ENCODE measurements at regions not wholly inside any gene's neighbourhood (a gene's known extent, or its start where the extent isn't known, plus 50 kb on each side); places are given as distances from the start of the nearest gene placed in this dataset.

DNA sequence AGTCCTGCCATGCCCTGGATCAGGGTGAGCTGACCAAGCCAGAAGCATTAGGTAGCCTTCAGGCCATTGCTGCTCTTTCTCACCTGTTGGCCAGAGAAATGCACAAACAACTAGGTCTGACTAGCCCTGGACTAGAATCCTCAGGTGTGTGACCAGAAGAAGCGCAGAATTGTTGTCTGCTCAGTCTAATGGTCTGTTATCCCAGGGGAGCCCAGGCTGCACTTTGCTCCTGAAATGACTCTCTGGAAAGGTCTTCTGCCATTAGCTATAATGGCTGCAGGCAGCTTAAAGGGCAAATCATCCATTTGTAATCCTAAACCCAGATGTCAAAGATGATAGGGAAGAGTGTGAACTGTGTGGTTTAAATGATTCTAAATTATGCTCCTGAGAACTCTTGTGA, 246.1 kb downstream of the NFKBIZ start:
- 91% methylated on average over 1 of the region's 1 CpG for WGBS
- no peaks in the 10 kb centered on the region for H3K9me3 ChIP-seq
- no peaks in the 10 kb centered on the region for H3K36me3 ChIP-seq
- no peak for DNase-seq (ENCODE audit: low spot score)
- H3K27ac ChIP-seq = no peak overlapping the region
- intact Hi-C loops (cut with DNase I) = no loop called here
- no peaks in the 10 kb centered on the region for H3K27me3 ChIP-seq (replicated peaks; ENCODE audit: insufficient read depth)
- TF ChIP-seq CTCF (IDR thresholded peaks at IDR 0.05) = no peak
- no peak for TF ChIP-seq POLR2A (IDR thresholded peaks at IDR 0.05)
- no peak for TF ChIP-seq POLR2AphosphoS5 (IDR thresholded peaks at IDR 0.05)
- no peak overlapping the region for H3K4me3 ChIP-seq
- peaks cover 3% of the 10 kb centered on the region for H3K4me1 ChIP-seq (replicated peaks)

- TF ChIP-seq POLR2A (IDR thresholded peaks at IDR 0.05) = no peak
- TF ChIP-seq POLR2AphosphoS5 (IDR thresholded peaks at IDR 0.05) = no peak
- no peak for TF ChIP-seq CTCF (IDR thresholded peaks at IDR 0.05)
- H3K27me3 ChIP-seq (replicated peaks; ENCODE audit: insufficient read depth) = no peaks in the 10 kb centered on the region
- DNase-seq (ENCODE audit: low spot score) = no peak
- WGBS = 74% methylated on average over 2 of the region's 2 CpGs
- H3K27ac ChIP-seq = no peak overlapping the region
- H3K4me1 ChIP-seq (replicated peaks) = no peaks in the 10 kb centered on the region
- no peaks in the 10 kb centered on the region for H3K9me3 ChIP-seq
- H3K36me3 ChIP-seq = no peaks in the 10 kb centered on the region
- intact Hi-C loops (cut with DNase I) = no loop called here
- H3K4me3 ChIP-seq = no peak overlapping the region
These were observed 246.8 kb downstream of the NFKBIZ start for GRCh38 chr3:102096066-102096465.

DNA sequence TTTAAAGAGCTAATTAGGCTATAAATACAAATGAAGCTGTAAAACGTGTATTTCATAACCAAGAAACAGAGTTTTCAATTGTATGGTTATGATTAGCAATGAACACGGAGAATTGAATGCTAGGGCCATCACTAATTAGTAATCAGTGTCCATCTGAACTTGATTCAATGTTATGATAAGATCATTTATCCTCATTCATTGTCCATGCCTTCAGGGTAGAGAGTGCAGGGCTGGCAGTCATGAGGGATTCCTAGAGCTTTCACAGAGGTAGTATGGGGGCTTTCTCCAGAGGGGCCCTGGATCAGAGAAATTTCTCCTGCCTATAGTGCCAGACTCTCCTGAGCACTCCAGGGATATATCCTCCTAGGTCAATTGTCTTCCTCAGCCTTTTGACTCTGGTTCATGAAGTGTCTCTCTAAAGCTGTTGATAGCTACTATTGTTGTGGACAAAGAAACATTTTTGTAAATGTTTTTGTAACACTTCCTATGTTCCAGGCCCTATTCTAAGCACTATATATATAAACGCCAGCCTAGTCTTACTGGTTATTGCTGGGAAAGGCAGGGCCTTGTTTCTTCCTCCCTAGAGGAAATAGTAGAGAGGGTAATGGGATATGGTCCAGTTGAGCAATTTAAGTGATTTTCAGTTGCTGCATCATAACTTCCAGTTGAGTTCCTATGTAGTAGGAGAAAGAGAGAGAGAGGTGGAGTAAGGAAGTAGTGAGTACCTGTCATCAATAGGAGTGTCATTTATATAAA, 249.0 kb downstream of the NFKBIZ start:
- H3K36me3 ChIP-seq = no peaks in the 10 kb centered on the region
- no peaks in the 10 kb centered on the region for H3K4me1 ChIP-seq (replicated peaks)
- H3K9me3 ChIP-seq = no peaks in the 10 kb centered on the region
- 87% methylated on average over 3 of the region's 3 CpGs for WGBS
- H3K27me3 ChIP-seq (replicated peaks; ENCODE audit: insufficient read depth) = no peaks in the 10 kb centered on the region
- DNase-seq (ENCODE audit: low spot score) = no peak
- TF ChIP-seq POLR2A (IDR thresholded peaks at IDR 0.05) (no peak), POLR2AphosphoS5 (IDR thresholded peaks at IDR 0.05) (no peak), CTCF (IDR thresholded peaks at IDR 0.05) (no peak)
- H3K4me3 ChIP-seq = no peak overlapping the region
- H3K27ac ChIP-seq = no peak overlapping the region
- intact Hi-C loops (cut with DNase I) = no loop called here

DNA sequence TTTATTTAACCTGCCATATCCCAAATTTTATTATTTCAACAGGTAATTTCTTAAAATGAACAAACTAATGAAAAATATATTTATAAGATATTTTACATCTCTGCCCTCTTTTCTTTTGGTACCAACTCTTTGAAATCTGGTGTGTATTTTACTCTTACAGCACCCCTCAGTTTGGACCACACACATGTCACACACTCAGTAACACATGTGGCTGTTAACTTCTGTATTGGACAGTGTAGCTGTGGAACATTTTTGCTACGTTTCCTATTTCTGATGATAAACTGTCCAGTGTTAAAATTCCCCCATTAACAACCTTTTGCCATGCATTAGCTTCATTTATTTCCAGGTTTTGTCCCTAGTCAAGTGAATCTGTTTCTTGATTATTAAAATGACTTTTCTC, 250.6 kb downstream of the NFKBIZ start:
- 76% methylated on average over 1 of the region's 1 CpG for WGBS
- intact Hi-C loops (cut with DNase I) = no loop called here
- H3K4me3 ChIP-seq = no peak overlapping the region
- H3K27me3 ChIP-seq (replicated peaks; ENCODE audit: insufficient read depth) = no peaks in the 10 kb centered on the region
- H3K9me3 ChIP-seq = no peaks in the 10 kb centered on the region
- no peaks in the 10 kb centered on the region for H3K4me1 ChIP-seq (replicated peaks)
- no peak overlapping the region for H3K27ac ChIP-seq
- no peaks in the 10 kb centered on the region for H3K36me3 ChIP-seq
- DNase-seq (ENCODE audit: low spot score) = no peak
- no peak for TF ChIP-seq POLR2A (IDR thresholded peaks at IDR 0.05)
- TF ChIP-seq CTCF (IDR thresholded peaks at IDR 0.05) = no peak
- TF ChIP-seq POLR2AphosphoS5 (IDR thresholded peaks at IDR 0.05) = no peak

DNA sequence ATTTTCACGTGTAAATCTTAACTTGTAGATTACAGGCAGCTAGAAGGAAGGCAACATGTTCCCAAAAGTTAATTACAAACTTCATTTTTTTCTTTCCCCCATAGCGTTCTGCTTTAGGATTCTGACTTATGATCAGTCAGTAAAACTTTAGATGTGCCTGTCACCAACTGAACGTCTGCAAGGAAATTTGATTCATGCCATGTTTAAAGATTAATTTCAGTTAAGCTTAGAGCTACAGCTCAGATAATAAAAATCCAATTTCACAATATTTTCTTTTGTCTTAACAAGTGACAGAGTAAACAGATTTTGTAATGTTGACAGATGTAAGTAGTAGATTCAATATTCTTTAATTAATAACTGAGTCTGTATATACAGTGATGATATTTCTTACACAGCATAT, 253.1 kb downstream of the NFKBIZ start:
- Histone ChIP-seq H3K27ac (no peak overlapping the region), H3K36me3 (no peaks in the 10 kb centered on the region), H3K4me3 (no peak overlapping the region), H3K4me1 (replicated peaks) (no peaks in the 10 kb centered on the region), H3K27me3 (replicated peaks; ENCODE audit: insufficient read depth) (no peaks in the 10 kb centered on the region), H3K9me3 (no peaks in the 10 kb centered on the region)
- no peak for TF ChIP-seq POLR2A (IDR thresholded peaks at IDR 0.05)
- DNase-seq (ENCODE audit: low spot score) = no peak
- intact Hi-C loops (cut with DNase I) = no loop called here
- 34% methylated on average over 3 of the region's 3 CpGs for WGBS
